ENCODE measurements at regions not wholly inside any gene's neighbourhood (a gene's known extent, or its start where the extent isn't known, plus 50 kb on each side); places are given as distances from the start of the nearest gene placed in this dataset.

- no peak for DNase-seq
Observed at GRCh38 chr6:98587555-98587954, 246.8 kb upstream of the POU3F2 start.

GRCh38 chr6:98589536-98589935 is 244.8 kb upstream of the POU3F2 start:
- no peak for DNase-seq

GRCh38 chr6:98590136-98590681 is 244.2 kb upstream of the POU3F2 start:
- DNase-seq, result peak in 1 of 51 donors; percentile 6

GRCh38 chr6:98590997-98591396 is 243.4 kb upstream of the POU3F2 start:
- no peak for DNase-seq

- no peak for DNase-seq
Observed at GRCh38 chr6:98593676-98594075, 240.7 kb upstream of the POU3F2 start.

GRCh38 chr6:98601716-98602115 is 232.7 kb upstream of the POU3F2 start:
- DNase-seq, result no peak

- no peak for DNase-seq
Observed at GRCh38 chr6:98605705-98606104, 228.7 kb upstream of the POU3F2 start.

GRCh38 chr6:98627129-98627775 is 207.1 kb upstream of the POU3F2 start:
- no peak for DNase-seq

- no peak for DNase-seq
Observed at GRCh38 chr6:98633886-98634285, 200.5 kb upstream of the POU3F2 start.

- no peak for DNase-seq
Observed at GRCh38 chr6:98634569-98634968, 199.8 kb upstream of the POU3F2 start.

GRCh38 chr6:98635191-98635590 is 199.2 kb upstream of the POU3F2 start:
- no peak for DNase-seq

- DNase-seq, result peak in 2 of 51 donors; percentile 23 to 27
Observed at GRCh38 chr6:98636941-98637340, 197.4 kb upstream of the POU3F2 start.

GRCh38 chr6:98639089-98639635 is 195.2 kb upstream of the POU3F2 start:
- DNase-seq, result peak in 1 of 51 donors; percentile 12

GRCh38 chr6:98640366-98640765 is 194.0 kb upstream of the POU3F2 start:
- no peak for DNase-seq

- DNase-seq, result peak in 16 of 51 donors; percentile 4 to 89 (median 26)
Observed at GRCh38 chr6:98641949-98642719, 192.2 kb upstream of the POU3F2 start.

GRCh38 chr6:98644063-98644462 is 190.3 kb upstream of the POU3F2 start:
- DNase-seq, result no peak

GRCh38 chr6:98648211-98648914 is 186.0 kb upstream of the POU3F2 start:
- DNase-seq, result no peak

- no peak for DNase-seq
Observed at GRCh38 chr6:98650941-98651340, 183.4 kb upstream of the POU3F2 start.

- no peak for DNase-seq
Observed at GRCh38 chr6:98653179-98653578, 181.2 kb upstream of the POU3F2 start.

GRCh38 chr6:98657764-98658163 is 176.6 kb upstream of the POU3F2 start:
- DNase-seq, result no peak

- DNase-seq, result no peak
Observed at GRCh38 chr6:98669371-98669770, 165.0 kb upstream of the POU3F2 start.
